Fibroblast of skin of right biceps (primary cell): ENCODE measurements at regions not wholly inside any gene's neighbourhood (a gene's known extent, or its start where the extent isn't known, plus 50 kb on each side); places are given as distances from the start of the nearest gene placed in this dataset.
A peak's percentile ranks its signal among the peaks of the same experiment; 100 is the strongest.

Experiments
- DNase-seq: peaks from one replicate; pipeline ENCODE4 v3.0.0-alpha.2; 2013

- DNase-seq: no peak
Measured at GRCh38 chr3:56983427-56983826, 77.0 kb upstream of the SPATA12 start.

- DNase-seq: no peak
Measured at GRCh38 chr3:56981445-56982230, 78.8 kb upstream of the SPATA12 start.

- DNase-seq: peak; percentile 99
Measured at GRCh38 chr3:56980798-56981390, 79.6 kb upstream of the SPATA12 start.

GRCh38 chr3:56980243-56980642 is 80.2 kb upstream of the SPATA12 start:
- no peak for DNase-seq

- DNase-seq: no peak
Measured at GRCh38 chr3:56979791-56980190, 80.7 kb upstream of the SPATA12 start.

GRCh38 chr3:56977561-56977889 is 82.9 kb upstream of the SPATA12 start:
- no peak for DNase-seq

GRCh38 chr3:56976651-56977560 is 83.6 kb upstream of the SPATA12 start:
- peak; percentile 73 for DNase-seq

GRCh38 chr3:56975567-56975966 is 84.9 kb upstream of the SPATA12 start:
- DNase-seq: peak; percentile 30

- peak; percentile 17 for DNase-seq
Measured at GRCh38 chr3:56974247-56974930, 86.1 kb upstream of the SPATA12 start.

- DNase-seq: no peak
Measured at GRCh38 chr3:56971816-56972215, 88.6 kb upstream of the SPATA12 start.

- no peak for DNase-seq
Measured at GRCh38 chr3:56971261-56971660, 89.2 kb upstream of the SPATA12 start.

- DNase-seq: no peak
Measured at GRCh38 chr3:56970461-56970879, 90.0 kb upstream of the SPATA12 start.

GRCh38 chr3:56969851-56970250 is 90.6 kb upstream of the SPATA12 start:
- DNase-seq: peak; percentile 38

GRCh38 chr3:56966509-56966908 is 94.0 kb upstream of the SPATA12 start:
- no peak for DNase-seq

- no peak for DNase-seq
Measured at GRCh38 chr3:56966104-56966503, 94.4 kb upstream of the SPATA12 start.

- no peak for DNase-seq
Measured at GRCh38 chr3:56962922-56963321, 97.5 kb upstream of the SPATA12 start.

GRCh38 chr3:56962206-56962605 is 98.3 kb upstream of the SPATA12 start:
- no peak for DNase-seq

- DNase-seq: no peak
Measured at GRCh38 chr3:56960234-56960917, 100.1 kb upstream of the SPATA12 start.

- DNase-seq: no peak
Measured at GRCh38 chr3:56958879-56959278, 101.6 kb upstream of the SPATA12 start.

- DNase-seq: no peak
Measured at GRCh38 chr3:56957522-56957921, 102.9 kb upstream of the SPATA12 start.

- no peak for DNase-seq
Measured at GRCh38 chr3:56956906-56957305, 103.6 kb upstream of the SPATA12 start.

- no peak for DNase-seq
Measured at GRCh38 chr3:56955492-56956111, 104.9 kb upstream of the SPATA12 start.
